ENCODE measurements at regions not wholly inside any gene's neighbourhood (a gene's known extent, or its start where the extent isn't known, plus 50 kb on each side); places are given as distances from the start of the nearest gene placed in this dataset.
A peak's percentile ranks its signal among the peaks of the same experiment; 100 is the strongest.

DNA sequence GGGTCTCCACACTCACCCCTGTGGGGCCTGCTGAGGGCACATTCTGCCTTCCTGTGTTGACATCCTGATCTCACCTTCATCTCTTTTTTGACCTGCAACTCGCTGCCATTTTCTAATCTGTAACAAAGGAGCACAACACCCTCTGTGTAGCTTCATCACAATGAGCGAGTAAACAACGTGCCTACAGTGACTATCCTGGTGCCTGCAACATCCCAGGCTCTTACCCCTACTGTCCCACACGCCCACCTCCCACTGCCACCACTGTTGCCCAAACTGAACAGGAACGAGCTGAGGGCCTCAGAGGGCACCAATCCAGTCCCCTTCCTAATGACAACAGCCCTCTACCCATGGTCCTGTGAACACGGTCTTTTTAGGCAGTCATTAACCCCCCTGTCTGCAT lies 102.2 kb upstream of the GJB6 start:
- TF ChIP-seq POLR2A (IDR thresholded peaks at IDR 0.05): no peak
- TF ChIP-seq EP300 (IDR thresholded peaks at IDR 0.05): no peak
- no peak for TF ChIP-seq POLR2AphosphoS5 (IDR thresholded peaks at IDR 0.05)
- TF ChIP-seq, protein P1, sequence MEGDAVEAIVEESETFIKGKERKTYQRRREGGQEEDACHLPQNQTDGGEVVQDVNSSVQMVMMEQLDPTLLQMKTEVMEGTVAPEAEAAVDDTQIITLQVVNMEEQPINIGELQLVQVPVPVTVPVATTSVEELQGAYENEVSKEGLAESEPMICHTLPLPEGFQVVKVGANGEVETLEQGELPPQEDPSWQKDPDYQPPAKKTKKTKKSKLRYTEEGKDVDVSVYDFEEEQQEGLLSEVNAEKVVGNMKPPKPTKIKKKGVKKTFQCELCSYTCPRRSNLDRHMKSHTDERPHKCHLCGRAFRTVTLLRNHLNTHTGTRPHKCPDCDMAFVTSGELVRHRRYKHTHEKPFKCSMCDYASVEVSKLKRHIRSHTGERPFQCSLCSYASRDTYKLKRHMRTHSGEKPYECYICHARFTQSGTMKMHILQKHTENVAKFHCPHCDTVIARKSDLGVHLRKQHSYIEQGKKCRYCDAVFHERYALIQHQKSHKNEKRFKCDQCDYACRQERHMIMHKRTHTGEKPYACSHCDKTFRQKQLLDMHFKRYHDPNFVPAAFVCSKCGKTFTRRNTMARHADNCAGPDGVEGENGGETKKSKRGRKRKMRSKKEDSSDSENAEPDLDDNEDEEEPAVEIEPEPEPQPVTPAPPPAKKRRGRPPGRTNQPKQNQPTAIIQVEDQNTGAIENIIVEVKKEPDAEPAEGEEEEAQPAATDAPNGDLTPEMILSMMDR (IDR thresholded peaks at IDR 0.05): no peak
- H3K9me3 ChIP-seq: no peaks in the 10 kb centered on the region
- DNase-seq: no peak
- 71 to 87% (median 80%) methylated on average over 6 of the region's 6 CpGs for WGBS, 5 donors
- H3K27ac ChIP-seq: no peak overlapping the region
- intact Hi-C loops (cut with DNase I; ENCODE audit: low total_unique reads): no loop called here
- no peak overlapping the region for H3K4me3 ChIP-seq
- H3K36me3 ChIP-seq: no peaks in the 10 kb centered on the region
- no peaks in the 10 kb centered on the region for H3K27me3 ChIP-seq
- no peaks in the 10 kb centered on the region for H3K4me1 ChIP-seq

DNA sequence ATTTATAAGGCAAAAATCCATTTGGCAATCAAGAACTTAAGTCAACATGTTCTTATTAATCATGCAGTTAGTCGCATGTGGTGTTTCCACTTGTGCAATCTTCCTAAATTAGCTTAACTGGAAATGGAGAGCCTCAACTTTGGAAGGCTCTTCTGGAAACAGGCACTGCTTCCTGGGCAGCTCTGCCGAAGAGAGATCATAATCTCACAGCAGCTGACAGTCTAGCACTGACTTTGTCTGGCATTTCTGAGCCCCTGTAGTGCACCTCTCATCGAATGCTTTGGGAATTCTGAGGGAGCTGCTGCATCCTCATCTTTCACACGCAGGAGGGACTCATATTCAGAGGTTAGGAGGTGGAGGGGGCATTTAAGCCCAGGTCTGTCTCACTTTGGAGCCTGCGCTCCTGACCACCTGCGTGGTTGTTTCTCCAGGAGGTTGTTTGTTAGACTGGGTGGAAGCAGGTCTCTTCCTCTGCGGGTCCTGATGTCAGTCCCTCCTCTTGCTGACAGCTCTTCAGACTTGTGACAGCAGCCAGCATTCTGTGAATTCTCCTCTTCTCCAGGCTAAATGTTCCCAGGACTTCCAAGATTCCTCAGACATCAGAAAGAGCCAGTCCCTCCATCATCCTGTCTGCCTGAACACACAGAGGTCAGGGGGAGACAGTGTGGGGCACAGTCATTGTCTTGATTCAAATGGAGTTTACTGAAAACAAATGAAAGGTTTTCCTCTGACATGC lies 100.4 kb upstream of the GJB6 start:
- Histone ChIP-seq H3K4me1 (no peaks in the 10 kb centered on the region), H3K4me3 (no peak overlapping the region), H3K36me3 (no peaks in the 10 kb centered on the region), H3K27ac (no peak overlapping the region), H3K27me3 (no peaks in the 10 kb centered on the region), H3K9me3 (no peaks in the 10 kb centered on the region)
- TF ChIP-seq, protein P1 (IDR thresholded peaks at IDR 0.05): no peak
- TF ChIP-seq POLR2AphosphoS5 (IDR thresholded peaks at IDR 0.05) (no peak), EP300 (IDR thresholded peaks at IDR 0.05) (no peak), POLR2A (IDR thresholded peaks at IDR 0.05) (no peak)
- no peak for DNase-seq
- intact Hi-C loops (cut with DNase I; ENCODE audit: low total_unique reads): no loop called here
- 35 to 50% (median 44%) methylated on average over 7 of the region's 7 CpGs for WGBS, 5 donors

DNA sequence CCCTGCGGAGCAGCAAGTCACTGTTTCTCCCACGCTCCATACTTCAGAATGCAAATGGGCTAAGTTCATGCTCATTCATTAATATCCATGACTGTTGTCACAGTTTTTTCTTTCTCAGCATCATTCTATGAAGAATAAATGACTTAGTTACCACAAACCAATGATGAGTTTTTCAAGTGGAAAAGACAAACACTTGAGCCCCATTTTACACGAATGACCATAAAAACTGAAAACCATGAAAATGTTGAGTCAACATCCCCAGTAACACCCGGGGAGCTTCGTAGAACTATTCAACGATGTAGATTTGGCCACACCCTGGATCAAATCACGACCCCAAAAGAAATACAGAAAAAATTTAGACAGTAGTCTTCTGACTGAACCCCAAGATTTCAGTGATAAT lies 99.8 kb upstream of the GJB6 start:
- H3K4me1 ChIP-seq: no peaks in the 10 kb centered on the region
- intact Hi-C loops (cut with DNase I; ENCODE audit: low total_unique reads): no loop called here
- H3K9me3 ChIP-seq: peaks cover 0 to 1% (median 0%) of the 10 kb centered on the region in 4 donors
- TF ChIP-seq POLR2AphosphoS5 (IDR thresholded peaks at IDR 0.05) (no peak), POLR2A (IDR thresholded peaks at IDR 0.05) (no peak), EP300 (IDR thresholded peaks at IDR 0.05) (no peak)
- TF ChIP-seq, protein P1 (IDR thresholded peaks at IDR 0.05): no peak
- no peak overlapping the region for H3K27ac ChIP-seq
- no peaks in the 10 kb centered on the region for H3K27me3 ChIP-seq
- WGBS, 5 donors: 74 to 77% (median 76%) methylated on average over 7 of the region's 7 CpGs
- no peak overlapping the region for H3K4me3 ChIP-seq
- DNase-seq: no peak
- no peaks in the 10 kb centered on the region for H3K36me3 ChIP-seq

DNA sequence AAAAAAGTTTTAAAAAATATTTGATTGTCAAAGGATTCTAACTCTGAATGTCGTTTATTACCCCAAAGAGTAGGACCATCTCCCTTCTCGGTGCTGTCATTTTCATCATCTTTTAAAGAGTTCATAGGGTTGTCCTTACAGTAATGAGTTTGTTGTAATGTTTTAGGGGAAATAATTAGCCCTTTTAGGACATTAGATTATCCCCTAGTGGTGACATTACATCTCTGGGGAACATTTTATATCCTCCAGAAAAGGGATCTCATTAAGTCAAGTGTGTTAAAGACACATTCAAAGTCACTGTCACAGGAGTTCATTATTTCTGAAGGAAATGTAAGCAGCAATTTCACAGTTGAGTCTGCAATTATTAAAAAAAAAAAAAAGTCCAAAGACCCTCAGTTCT lies 99.3 kb upstream of the GJB6 start:
- no peaks in the 10 kb centered on the region for H3K36me3 ChIP-seq
- H3K9me3 ChIP-seq: peaks cover 0 to 7% (median 3%) of the 10 kb centered on the region in 4 donors
- WGBS, 5 donors: 82 to 93% (median 87%) methylated on average over 2 of the region's 2 CpGs
- TF ChIP-seq, protein P1 (IDR thresholded peaks at IDR 0.05): peak in 1 of 7 experiments; percentile 8
- TF ChIP-seq POLR2A (IDR thresholded peaks at IDR 0.05): no peak
- H3K4me1 ChIP-seq: no peaks in the 10 kb centered on the region
- DNase-seq: no peak
- H3K27me3 ChIP-seq: peaks cover 0 to 5% (median 0%) of the 10 kb centered on the region in 3 donors
- no peak overlapping the region for H3K4me3 ChIP-seq
- intact Hi-C loops (cut with DNase I; ENCODE audit: low total_unique reads): no loop called here
- no peak overlapping the region for H3K27ac ChIP-seq

All from stomach (tissue), 8 donors.